HG03520 (cell line): ENCODE measurements at regions not wholly inside any gene's neighbourhood (a gene's known extent, or its start where the extent isn't known, plus 50 kb on each side); places are given as distances from the start of the nearest gene placed in this dataset.
"Not testable (repeated sequence)": the region's sequence is repeated elsewhere in the genome, so short reads cannot be mapped to it uniquely, and the experiment has no call there.

ENCODE experiments used
- ATAC-seq: cut with Tn5 transposase; IDR thresholded peaks from one replicate; pipeline ENCODE4 v1.9.1; 2021; ENCODE audit warnings: mild to moderate bottlenecking, moderate library complexity; ENCODE audit not compliant: unreplicated experiment

DNA sequence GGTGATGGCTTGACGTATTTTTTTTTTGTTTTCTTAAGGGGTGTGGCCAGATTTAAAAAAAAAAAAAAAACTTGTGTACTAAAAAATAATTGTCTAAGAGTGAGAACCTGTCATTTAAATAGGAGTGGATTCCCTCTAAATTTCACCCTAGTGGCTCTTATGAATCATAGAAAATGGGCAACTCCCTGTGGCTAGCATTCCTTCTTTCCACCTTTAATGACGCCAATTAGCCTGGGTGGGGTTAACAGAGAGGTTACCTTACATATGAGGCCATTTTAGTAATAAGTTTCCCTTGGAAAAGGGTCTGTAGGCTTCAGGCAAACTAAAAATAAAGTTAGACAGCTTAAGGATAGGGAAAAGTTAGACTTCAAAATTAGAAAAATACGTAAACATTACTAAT is 223.5 kb upstream of the FAM241A start:
- no peak for ATAC-seq

DNA sequence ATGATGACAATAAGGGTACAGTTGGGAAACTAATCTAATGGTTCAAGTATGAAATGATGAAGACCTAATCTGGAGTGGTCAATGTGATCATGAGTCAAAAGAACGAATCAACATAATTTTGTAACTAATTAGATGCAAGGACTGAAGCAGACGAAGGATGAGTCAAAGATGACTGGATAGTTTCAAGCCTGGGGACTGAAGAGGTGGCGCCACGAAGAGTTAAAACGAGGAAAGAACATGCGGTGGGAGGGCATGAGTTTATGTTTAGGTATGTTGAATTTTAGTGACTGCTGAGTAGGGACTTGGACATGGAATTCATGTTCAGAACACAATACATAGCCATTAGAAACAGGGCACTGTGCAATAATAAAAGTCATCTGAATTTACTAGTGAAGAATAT is 221.5 kb upstream of the FAM241A start:
- no peak for ATAC-seq

DNA sequence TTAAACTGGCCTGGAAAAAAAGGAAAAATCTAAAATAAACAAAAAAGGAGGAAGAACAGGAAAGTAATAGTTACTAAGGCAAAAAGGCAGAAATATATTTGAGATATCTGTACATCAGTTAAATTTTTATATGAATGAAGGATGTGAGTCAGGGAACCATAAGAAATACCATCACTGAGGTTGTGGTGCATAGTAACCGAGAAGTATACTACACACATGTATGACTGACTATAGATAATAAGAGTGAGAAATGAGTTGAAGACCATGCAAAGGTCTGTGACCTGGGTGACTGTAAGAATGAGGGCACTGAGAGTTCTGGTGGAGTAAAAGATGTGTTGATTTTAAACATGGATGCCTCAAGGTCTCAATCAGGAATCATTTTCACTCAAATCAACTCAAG is 220.6 kb upstream of the FAM241A start:
- ATAC-seq = no peak

DNA sequence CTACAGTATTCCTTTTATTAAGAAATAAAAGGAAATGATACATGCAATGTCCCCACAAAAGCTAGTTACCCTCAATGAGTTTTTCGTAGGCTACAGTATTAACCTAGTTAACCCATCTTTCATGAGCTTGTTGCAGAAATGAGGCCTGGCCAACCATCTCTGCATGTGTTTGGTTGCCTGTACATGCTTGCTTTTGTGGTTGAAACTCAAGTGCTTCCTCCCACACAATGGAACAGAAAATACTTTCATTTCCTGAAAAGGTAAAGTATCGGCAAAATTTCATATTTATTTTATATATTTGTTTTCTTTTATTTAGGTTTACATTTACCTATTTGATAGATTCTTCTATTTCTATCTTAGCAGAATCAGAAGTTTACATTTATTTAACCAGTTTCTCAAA is 214.6 kb upstream of the FAM241A start:
- ATAC-seq = peak; percentile 100

DNA sequence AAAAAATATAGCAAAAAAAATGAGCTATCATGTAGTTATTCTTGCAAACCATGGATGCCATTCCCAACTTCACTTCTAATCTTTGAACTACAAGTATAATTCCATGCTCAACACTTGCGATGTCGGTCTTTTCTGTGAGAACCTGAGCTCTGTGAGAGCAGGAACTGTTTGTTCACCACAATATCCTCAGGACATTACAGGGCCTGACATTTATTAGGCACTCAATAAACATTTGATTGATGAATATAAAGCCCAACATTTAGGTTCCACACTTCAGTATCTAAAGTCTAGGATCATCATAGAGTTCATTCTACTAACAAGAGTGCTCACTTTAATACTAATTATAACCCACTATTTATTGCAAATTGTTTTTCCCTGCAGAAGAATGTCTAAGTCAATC is 211.6 kb upstream of the FAM241A start:
- ATAC-seq = no peak

DNA sequence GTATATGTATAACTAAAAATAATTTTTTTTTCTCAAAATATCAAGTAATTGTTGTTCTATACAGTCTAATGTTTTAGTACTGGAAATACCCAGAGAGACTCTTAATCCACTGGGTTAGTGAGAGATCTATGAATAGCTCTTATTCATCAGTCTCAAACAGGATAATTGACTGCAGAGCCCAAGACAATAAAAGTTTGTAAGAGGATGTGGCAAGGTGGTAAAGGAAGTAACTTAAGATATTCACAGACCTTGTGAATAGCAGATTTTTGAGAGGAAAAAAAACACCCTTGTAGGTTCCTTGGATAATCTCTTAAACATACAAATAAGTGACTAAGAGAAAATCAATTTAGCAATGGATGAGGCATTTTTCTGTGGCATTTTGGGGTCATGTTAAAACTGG is 210.9 kb upstream of the FAM241A start:
- no peak for ATAC-seq

DNA sequence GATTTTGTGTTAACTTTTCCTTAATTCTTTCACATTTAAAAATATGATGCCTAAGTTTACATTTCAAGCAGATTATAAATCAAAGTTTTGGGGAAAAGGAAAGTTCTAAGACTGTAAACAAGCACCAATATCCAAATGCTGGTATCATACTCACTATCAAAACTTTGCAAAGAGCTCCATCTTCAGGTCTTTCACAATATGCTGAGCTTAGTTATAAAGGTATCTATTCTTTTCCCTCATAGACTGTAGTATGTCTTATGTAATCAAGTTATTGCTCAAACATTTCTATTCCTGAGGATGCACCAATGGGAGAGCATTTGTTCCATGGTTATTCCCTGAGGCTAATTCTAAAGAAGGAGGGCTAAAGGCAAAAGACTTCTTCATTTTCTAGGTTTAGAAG is 207.9 kb upstream of the FAM241A start:
- peak; percentile 76 for ATAC-seq

DNA sequence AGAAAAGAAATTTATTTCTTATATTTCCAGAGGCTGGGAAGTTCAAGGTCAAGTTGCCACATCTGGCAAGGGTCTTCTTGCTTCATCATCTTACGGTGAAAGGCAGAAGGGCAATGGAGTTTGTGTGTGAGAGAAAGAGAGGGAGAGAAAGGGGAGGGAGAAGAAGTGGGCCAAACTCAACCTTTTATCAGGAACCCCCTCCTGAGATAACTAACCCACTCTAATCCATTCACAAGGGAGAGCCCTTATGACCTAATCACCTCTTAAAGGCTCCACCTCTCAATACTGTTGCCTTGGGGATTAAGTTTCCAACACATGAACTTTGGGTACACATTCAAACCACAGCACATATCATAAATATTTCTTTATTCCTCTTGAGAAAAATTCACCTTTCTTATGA is 203.3 kb upstream of the FAM241A start:
- no peak for ATAC-seq

DNA sequence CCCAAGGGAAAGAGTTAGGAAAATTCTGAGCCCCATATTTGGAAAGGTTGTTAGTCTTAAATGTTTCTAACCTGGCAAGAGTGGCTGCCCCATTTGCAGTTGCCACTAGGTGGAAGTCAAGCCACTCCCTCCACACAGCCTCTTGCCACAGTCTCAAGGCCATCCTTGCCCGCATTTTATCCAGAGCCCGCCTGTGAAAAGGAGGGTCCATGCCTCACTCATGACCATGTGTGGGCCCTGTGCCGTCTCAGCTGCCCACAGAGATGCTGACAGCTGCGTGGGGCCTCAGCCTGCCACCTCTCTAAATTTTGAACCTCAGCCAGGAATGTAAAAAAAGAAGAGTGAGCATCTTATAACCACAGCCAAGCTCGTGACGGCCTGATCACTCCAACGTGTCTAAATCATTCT is 201.5 kb upstream of the FAM241A start:
- peak; percentile 83 for ATAC-seq

DNA sequence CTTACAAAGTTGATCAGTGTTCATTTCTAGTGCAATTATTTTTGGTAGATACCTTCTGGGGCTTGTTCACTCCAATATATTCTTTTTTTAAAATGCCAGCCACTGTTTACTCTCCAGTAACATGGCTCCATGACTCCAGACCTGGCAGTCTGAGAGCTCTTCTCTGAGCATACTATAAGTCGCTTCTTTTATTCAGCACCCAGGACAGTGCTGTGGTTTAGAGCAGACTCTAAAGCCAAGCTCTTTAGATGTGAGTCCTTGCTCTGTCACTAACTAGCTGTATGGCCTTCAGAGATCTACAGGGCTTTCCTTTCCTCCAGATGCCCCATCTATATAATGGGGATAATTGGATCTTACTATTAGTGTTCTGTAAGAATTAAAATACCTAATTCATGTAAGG is 200.2 kb upstream of the FAM241A start:
- ATAC-seq = no peak

DNA sequence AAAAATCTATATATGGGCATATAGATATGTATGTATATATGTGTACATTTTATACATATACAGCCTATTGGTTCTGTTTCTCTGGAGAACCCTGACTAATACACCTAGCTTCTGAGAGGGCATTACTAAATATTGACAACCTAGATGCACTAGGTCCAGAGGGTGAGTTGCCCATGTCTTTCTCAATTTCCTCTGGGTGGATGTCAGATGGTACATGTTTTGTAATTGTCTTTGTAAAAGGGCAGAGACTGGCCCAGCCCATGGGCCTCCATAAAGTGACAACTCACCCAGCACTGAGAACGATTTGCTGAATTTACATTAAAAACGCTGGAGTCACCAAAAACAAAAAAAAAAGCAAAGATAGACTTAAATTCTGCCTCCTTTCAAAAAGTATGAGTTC is 198.5 kb upstream of the FAM241A start:
- no peak for ATAC-seq

DNA sequence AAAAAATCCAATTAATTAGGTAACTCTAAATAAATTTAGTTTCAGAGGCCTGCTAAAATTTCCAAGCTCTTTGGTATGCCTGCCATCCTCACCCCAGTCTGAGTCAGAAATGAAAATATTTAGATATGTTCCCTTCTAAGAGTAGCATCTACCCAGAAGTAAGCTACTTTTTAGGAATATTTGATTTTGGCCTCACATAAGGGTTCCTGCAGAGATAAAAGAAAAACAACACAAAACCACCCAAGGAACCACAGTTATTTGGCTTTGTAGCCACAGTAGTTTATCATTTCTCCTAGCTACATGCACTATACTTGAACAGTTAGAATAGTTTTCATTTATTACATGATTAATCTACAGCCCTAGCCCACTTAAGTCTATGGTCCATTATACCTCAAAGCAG is 192.6 kb upstream of the FAM241A start:
- ATAC-seq = no peak

DNA sequence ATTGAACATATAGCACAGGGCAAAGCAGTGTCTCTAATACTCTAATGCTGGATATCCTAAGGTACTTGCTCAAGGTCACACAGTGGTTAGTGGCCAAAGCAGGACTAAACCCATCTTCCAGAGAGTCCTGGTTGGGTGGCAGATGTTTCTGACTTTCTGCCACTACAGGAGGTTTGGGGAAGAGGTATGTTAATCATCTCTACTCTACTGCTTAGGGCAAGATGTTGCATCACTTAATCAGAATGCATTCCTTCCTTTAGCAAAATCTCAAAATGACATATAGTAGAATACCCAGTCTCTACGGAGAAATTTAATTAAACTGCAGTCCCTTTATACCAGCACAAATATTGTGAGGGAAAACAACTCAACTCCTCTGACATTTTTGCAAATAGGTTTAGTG is 190.7 kb upstream of the FAM241A start:
- ATAC-seq = no peak

DNA sequence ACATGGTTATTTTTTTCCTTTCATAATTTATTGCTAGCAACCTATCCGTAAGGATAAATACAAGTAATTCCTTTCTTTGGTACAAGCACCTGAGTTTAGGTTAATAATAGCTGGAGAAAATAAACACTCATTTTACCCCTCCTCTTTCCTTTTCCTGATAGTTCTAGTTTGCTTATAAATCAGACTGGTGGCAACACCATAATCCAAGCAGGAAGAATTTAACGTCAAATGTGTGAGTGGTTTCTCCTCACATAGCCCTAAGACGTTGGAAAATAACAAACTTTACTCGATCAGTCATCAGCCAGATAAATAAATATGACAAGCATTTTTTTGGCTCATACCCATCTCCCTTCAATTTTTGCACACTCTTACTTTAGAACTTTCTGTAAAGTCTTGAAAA is 190.3 kb upstream of the FAM241A start:
- ATAC-seq = no peak

DNA sequence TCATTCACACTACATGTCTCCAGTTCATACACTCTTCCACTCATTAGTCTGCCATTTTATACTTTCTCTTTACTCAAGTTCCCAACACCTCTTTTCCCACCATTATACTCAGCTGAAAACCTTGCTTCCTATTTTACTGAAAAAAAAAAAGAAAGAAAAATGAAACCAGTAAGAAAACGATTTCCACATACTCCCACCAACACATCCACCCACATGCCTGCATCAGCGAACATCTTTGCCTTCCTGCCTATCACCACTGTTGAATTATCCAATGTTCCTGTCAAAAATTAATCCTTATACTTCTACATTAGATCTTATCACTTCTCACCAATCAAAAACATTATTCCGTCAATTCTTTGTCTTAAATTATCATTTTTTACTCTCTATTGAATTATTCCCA is 188.1 kb upstream of the FAM241A start:
- ATAC-seq = no peak

DNA sequence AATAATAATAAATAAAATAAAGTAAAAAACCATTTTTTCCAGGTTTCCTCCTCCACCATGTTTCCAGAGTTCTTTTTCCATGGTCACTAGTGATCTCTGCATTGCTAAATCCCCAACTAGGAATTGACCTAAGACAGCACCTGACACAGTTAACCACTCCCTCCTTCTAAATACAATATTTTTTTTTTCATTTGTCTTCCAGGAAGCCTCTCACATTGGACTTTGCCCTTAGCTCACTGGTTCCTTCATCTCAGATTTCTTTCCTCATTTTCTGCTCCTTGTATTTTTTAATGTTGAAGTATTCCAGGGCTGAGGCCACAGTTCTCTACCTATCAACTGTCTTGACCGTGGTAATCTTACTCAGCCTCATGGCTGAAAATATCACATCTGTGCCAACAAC is 187.3 kb upstream of the FAM241A start:
- no peak for ATAC-seq

DNA sequence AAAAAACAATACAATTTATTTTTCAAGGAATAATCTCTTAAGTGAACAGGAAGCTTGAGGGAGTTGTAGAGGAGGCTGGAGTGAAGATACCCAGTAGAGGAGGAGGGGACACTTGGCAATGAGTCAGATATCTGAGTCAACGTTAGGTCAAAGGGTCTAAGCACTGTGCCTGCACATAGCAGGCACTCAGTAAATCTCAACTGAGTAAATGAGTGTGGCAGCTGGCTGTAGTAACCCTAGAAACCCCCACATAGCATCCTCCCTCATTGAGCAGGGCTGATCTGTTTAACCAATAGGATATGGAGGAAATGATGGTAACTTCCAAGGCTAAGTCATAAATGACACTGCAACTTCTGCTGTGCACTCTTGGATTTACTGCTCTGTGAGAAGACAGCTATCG is 186.0 kb upstream of the FAM241A start:
- ATAC-seq = no peak

DNA sequence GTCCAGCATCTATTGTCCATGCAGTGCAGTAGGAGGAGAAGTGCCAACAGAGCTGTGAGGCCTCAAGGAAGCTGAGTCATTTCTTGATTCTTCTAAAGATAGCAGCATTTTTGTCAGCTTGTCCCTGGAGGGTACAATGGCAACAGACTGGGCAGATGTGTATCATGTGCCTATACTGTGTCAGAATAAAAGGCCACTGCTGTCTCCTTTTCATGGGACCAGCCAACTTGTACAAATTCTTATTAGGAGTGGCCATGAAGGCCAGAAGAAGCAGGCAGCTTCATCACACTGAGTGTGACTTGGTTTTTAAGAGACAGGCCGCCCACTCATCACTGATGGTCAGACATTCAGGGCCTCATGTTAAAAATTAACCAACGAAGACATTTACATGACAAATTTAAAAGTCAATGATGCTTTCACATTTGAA is 185.0 kb upstream of the FAM241A start:
- ATAC-seq = peak; percentile 94

DNA sequence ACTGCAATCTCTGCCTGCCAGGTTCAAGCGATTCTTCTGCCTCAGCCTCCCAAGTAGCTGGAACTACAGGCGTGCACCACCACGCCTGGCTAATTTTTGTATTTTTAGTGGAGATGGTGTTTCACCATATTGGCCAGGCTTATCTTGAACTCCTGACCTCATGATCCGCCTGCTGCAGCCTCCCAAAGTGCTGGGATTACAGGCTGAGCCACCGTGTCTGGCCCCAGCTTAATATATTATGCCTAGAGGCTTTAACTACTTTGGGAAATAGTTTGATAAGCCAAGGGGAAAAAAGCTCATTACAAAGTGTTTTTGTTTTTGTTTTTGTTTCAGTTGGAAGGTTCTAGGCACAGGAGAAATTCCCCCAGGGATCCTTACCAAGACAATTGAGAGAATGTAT is 184.2 kb upstream of the FAM241A start:
- ATAC-seq = not testable (repeated sequence)

DNA sequence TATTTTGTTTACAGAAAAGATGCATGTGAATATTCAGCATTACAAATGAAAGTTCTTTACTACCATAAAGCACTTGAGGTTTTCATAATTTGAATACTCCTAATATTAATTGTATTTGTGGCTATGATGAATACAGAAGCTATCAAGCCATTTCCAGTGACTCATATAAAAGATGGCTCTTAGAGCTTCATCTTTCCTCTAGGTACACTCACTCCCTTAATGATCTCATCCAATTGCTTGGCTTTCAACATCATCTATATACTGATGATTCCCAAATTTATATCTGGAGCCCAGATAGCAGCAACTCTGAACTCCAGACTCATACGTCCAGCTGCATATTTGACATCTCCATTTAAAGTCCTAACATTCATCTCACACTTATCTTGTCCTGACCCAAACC is 183.4 kb upstream of the FAM241A start:
- no peak for ATAC-seq

DNA sequence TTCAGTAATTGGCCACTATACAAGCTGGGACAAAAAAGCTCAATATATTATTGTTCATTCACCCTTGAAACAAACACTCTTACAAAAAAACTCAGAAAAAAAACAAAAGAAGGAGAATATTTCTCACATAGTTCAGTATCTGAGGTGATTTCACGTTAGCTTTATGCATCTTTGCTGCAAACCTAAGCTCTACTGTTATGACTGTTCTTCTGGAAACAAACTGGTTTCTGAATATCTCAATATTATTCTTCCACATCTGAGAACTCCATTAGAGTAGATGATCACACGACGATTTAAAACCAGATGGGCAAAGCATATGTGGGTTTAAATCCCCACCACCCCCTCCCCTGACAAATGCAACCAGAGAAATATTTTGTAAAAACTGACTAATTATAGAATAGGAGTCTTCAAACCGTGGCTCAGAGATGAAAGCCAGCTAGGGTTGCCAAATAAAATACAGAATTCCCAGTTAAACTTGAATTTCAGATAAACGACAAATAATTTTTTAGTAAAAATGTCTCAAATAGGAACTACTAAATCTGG is 182.0 kb upstream of the FAM241A start:
- peak; percentile 44 for ATAC-seq

DNA sequence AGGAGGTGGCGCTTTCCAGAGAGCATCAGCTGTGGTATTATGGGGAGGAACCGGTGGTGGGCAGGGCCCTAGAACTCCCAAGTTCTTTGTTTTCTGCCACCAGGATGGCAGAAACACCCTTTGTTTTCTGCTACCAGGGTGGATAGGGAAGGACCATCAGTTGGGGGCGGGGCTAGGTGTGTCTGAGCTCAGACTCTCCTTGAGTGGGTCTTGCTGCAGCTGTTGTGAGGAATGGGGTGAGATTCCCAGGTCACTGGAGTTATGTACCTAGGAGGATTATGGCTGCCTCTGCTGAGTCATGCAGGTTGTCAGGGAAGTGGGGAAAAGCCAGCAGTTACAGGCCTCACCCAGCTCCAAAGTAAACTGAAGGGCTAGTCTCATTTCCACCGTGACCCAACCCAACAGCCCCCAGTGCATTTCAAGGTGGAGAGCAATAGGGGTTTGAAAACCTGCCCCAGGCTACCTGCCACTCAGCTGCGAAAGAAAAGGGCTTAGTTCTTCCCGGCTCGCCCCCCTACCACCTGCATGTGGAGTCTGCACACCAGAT is 167.8 kb upstream of the FAM241A start:
- no peak for ATAC-seq

DNA sequence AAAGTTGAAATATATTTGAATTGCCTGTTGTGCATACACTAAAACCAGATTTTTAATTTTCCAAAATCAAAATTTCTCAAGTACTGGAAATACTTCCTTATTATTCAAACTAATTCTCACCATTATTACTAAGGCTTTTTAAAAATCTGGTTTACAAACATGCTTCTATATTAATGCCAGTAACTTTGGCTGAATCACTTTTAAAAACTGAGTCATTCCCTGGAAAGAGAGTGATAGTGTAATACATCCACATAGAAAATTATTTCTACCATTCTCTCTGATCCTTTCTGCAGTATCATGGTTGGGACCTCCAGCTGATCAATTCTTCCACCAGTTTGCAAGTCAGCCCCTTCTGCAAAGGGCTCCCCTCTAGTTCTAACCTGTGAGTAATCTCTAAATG is 165.3 kb upstream of the FAM241A start:
- ATAC-seq = no peak
